ENCODE measurements at regions not wholly inside any gene's neighbourhood (a gene's known extent, or its start where the extent isn't known, plus 50 kb on each side); places are given as distances from the start of the nearest gene placed in this dataset.

DNA sequence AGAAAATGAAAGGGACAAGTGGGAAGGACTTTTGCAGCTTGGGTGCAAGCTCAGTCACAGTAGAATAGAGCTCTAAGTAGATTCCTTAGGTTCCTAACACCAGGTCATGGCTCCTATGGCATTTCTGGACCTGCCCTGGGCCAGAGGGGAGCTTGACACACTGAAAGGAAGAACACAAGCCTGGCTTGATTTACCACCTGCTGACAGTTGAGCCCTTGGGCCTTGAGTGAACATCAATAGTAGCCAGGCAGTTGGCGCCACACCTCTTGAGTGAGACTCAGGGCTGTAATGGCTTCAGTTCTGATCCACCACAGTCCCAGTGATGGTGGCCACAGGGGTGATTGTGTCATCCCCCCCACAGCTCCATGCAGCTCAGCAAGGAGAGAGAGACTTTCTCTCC is 221.9 kb upstream of the PCDH17 start:
- no peak overlapping the region for H3K27ac ChIP-seq
- H3K4me1 ChIP-seq: no peaks in the 10 kb centered on the region
- ChIA-PET CTCF (no interaction called here), POLR2A (no interaction called here)
- no peak overlapping the region for H3K4me2 ChIP-seq
- DNase-seq (ENCODE audit: low read depth in 1 of 2, low spot score in 1 of 2) (no peak), FAIRE-seq (no peak), ATAC-seq (no peak)
- H3K9me3 ChIP-seq: no peaks in the 10 kb centered on the region; the same call in 2 of the 3 replicates
- WGBS (ENCODE audit: missing lambda C conversion rate): no CpG with 5 or more reads among the region's 1 CpG
- TF ChIP-seq ZSCAN20 (CRISPR knock-in tag; IDR thresholded peaks at IDR 0.05) (no peak), HOXA7 (CRISPR knock-in tag; IDR thresholded peaks at IDR 0.05) (no peak), FOSB (CRISPR knock-in tag; IDR thresholded peaks at IDR 0.05) (no peak), RARB (CRISPR knock-in tag; IDR thresholded peaks at IDR 0.05) (no peak), TFCP2L1 (CRISPR knock-in tag; IDR thresholded peaks at IDR 0.05) (no peak), MAZ (IDR thresholded peaks at IDR 0.05; ENCODE audit: borderline replicate concordance, low read depth, low read length) (no peak)
- H3K4me3 ChIP-seq: no peak overlapping the region

DNA sequence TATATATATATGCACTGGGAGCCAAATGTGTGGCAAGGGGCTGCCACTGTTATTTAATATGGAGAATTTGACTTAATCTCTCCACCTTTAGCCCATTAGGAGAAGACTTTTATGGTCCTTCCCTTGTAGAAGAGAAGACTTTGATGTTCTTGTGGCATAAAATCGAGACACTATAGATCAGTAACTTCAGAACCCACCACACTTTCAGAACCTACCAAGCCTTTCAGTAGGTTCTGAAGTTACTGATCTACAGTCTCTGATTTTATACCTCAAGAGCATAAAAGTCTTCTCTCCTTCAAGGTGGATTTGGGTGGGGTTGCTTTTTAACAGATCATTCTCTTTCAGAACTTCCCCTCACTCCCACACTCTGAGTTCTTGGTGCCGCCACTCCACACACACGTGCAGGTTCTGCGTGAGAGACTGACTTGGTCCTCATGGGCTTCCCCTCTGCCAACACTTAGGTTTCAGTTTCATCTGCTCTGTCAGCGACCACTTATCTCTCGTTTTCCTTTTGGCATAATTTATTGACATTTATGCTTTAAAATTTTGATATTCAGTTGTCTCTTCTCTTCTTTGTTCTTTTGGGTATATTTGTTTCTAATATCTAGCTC is 213.4 kb upstream of the PCDH17 start:
- DNase-seq (ENCODE audit: low read depth in 1 of 2, low spot score in 1 of 2) (no peak), ATAC-seq (no peak), FAIRE-seq (no peak)
- WGBS (ENCODE audit: missing lambda C conversion rate): 11% methylated on average over 6 of the region's 6 CpGs
- H3K4me1 ChIP-seq: no peaks in the 10 kb centered on the region
- H3K27ac ChIP-seq: no peak overlapping the region
- no peak overlapping the region for H3K4me2 ChIP-seq
- no peak overlapping the region for H3K4me3 ChIP-seq
- TF ChIP-seq MAZ (IDR thresholded peaks at IDR 0.05; ENCODE audit: borderline replicate concordance, low read depth, low read length): no peak
- ChIA-PET CTCF (no interaction called here), POLR2A (no interaction called here)
- no peaks in the 10 kb centered on the region for H3K9me3 ChIP-seq

GRCh38 chr13:57424379-57424778 is 207.2 kb upstream of the PCDH17 start:
- Histone ChIP-seq H3K27ac (no peak overlapping the region), H3K4me2 (no peak overlapping the region), H3K4me1 (no peaks in the 10 kb centered on the region), H3K4me3 (no peak overlapping the region), H3K9me3 (no peaks in the 10 kb centered on the region)
- 4% methylated on average over 1 of the region's 1 CpG for WGBS (ENCODE audit: missing lambda C conversion rate)
- no peak for DNase-seq (ENCODE audit: low read depth in 1 of 2, low spot score in 1 of 2)
- no peak for TF ChIP-seq EP300 (IDR thresholded peaks at IDR 0.05)
- no peak for TF ChIP-seq TP53 (CRISPR knock-in tag; IDR thresholded peaks at IDR 0.05)
- TF ChIP-seq NPAS2 (CRISPR knock-in tag; IDR thresholded peaks at IDR 0.05; ENCODE audit: borderline replicate concordance): no peak
- TF ChIP-seq, protein P1, sequence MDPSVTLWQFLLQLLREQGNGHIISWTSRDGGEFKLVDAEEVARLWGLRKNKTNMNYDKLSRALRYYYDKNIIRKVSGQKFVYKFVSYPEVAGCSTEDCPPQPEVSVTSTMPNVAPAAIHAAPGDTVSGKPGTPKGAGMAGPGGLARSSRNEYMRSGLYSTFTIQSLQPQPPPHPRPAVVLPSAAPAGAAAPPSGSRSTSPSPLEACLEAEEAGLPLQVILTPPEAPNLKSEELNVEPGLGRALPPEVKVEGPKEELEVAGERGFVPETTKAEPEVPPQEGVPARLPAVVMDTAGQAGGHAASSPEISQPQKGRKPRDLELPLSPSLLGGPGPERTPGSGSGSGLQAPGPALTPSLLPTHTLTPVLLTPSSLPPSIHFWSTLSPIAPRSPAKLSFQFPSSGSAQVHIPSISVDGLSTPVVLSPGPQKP (IDR thresholded peaks at IDR 0.05; ENCODE audit: low read depth, low read length): no peak
- TF ChIP-seq CBX8 (IDR thresholded peaks at IDR 0.05): no peak
- TF ChIP-seq, protein P2, sequence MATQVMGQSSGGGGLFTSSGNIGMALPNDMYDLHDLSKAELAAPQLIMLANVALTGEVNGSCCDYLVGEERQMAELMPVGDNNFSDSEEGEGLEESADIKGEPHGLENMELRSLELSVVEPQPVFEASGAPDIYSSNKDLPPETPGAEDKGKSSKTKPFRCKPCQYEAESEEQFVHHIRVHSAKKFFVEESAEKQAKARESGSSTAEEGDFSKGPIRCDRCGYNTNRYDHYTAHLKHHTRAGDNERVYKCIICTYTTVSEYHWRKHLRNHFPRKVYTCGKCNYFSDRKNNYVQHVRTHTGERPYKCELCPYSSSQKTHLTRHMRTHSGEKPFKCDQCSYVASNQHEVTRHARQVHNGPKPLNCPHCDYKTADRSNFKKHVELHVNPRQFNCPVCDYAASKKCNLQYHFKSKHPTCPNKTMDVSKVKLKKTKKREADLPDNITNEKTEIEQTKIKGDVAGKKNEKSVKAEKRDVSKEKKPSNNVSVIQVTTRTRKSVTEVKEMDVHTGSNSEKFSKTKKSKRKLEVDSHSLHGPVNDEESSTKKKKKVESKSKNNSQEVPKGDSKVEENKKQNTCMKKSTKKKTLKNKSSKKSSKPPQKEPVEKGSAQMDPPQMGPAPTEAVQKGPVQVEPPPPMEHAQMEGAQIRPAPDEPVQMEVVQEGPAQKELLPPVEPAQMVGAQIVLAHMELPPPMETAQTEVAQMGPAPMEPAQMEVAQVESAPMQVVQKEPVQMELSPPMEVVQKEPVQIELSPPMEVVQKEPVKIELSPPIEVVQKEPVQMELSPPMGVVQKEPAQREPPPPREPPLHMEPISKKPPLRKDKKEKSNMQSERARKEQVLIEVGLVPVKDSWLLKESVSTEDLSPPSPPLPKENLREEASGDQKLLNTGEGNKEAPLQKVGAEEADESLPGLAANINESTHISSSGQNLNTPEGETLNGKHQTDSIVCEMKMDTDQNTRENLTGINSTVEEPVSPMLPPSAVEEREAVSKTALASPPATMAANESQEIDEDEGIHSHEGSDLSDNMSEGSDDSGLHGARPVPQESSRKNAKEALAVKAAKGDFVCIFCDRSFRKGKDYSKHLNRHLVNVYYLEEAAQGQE (IDR thresholded peaks at IDR 0.05): no peak
- TF ChIP-seq, protein P3, sequence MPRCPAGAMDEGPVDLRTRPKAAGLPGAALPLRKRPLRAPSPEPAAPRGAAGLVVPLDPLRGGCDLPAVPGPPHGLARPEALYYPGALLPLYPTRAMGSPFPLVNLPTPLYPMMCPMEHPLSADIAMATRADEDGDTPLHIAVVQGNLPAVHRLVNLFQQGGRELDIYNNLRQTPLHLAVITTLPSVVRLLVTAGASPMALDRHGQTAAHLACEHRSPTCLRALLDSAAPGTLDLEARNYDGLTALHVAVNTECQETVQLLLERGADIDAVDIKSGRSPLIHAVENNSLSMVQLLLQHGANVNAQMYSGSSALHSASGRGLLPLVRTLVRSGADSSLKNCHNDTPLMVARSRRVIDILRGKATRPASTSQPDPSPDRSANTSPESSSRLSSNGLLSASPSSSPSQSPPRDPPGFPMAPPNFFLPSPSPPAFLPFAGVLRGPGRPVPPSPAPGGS (IDR thresholded peaks at IDR 0.05): no peak
- TF ChIP-seq KDM1A (IDR thresholded peaks at IDR 0.05; ENCODE audit: low read depth): no peak
- CTCF ChIA-PET: no interaction called here
- no peak for ATAC-seq
- POLR2A ChIA-PET: no interaction called here
- FAIRE-seq: no peak

DNA sequence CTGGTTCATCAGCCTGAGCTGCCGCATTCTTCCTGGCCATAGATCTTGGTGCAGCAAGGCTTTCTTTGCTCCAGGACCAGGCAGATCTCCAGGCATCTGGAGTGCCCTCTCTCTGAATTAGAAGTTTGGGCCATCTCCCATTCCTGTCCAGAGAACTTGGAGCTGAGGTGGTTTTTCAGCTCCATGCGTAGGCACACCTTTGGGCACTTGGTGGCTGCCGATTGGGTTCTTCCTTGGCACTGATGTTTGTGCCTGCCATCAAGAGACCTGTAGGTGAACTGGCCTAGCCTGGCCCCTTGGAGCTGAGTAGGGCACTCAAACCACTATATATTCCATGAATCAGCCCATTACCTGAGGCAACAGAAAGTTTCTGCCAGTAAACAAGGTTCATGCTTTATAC is 206.0 kb upstream of the PCDH17 start:
- Histone ChIP-seq H3K9me3 (no peaks in the 10 kb centered on the region), H3K4me1 (no peaks in the 10 kb centered on the region), H3K4me3 (no peak overlapping the region), H3K4me2 (no peak overlapping the region), H3K27ac (no peak overlapping the region)
- WGBS (ENCODE audit: missing lambda C conversion rate): 76% methylated on average over 2 of the region's 3 CpGs
- no peak for DNase-seq (ENCODE audit: low read depth in 1 of 2, low spot score in 1 of 2)
- CTCF ChIA-PET: no interaction called here
- FAIRE-seq: no peak
- POLR2A ChIA-PET: no interaction called here
- TF ChIP-seq CHD4 (IDR thresholded peaks at IDR 0.05; ENCODE audit: borderline replicate concordance) (no peak), MAFK (IDR thresholded peaks at IDR 0.05; ENCODE audit: partially characterized antibody) (no peak), EHF (CRISPR knock-in tag; IDR thresholded peaks at IDR 0.05) (no peak), BHLHE40 (IDR thresholded peaks at IDR 0.05; ENCODE audit: low read depth, low read length) (no peak), CHD2 (IDR thresholded peaks at IDR 0.05; ENCODE audit: low read length, partially characterized antibody) (no peak), KDM1A (IDR thresholded peaks at IDR 0.05; ENCODE audit: low read depth) (no peak)
- no peak for ATAC-seq

Data from A549 (cell line).